ENCODE measurements at regions not wholly inside any gene's neighbourhood (a gene's known extent, or its start where the extent isn't known, plus 50 kb on each side); places are given as distances from the start of the nearest gene placed in this dataset.

DNA sequence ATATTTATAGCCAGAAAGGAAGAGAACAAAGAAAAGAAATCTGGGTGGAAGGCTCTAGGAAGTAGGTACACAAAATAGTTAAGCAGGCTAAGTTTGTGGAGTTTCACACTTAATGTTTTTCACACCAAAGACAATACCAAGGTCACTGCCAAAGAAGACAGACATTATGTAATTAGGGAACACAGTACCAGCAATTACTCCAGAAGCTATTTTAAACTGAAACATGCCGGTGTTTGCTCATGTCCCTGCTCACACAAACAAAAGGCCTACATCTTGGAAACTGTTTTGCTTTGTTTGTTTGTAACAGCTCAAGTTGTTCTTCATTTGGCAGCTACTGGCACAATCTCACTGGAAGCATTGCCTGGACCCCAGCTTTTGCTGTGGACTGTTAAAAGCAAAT is 88.5 kb upstream of the DAB1 start:
- no peak for DNase-seq (ENCODE audit: extremely low read depth in 1 of 4, low spot score in 3 of 4)
- intact Hi-C loops (cut with micrococcal nuclease) (no loop called here), in situ Hi-C loops (cut with MboI) (no loop called here)
- Histone ChIP-seq H3K4me2 (ENCODE audit: insufficient read depth, low read length) (no peak overlapping the region), H3K9me3 (replicated peaks; ENCODE audit: control insufficient read depth, insufficient read depth, low read depth, low read length) (no peaks in the 10 kb centered on the region), H3K4me1 (replicated peaks in 1 of 2; ENCODE audit: control insufficient read depth in 2 of 2, insufficient read depth in 2 of 2, low read length in 2 of 2) (no peaks in the 10 kb centered on the region), H3K36me3 (ENCODE audit: control insufficient read depth, insufficient read depth, low read length) (no peaks in the 10 kb centered on the region), H4K20me1 (replicated peaks; ENCODE audit: control insufficient read depth, insufficient read depth, low read length) (no peaks in the 10 kb centered on the region), H3K79me2 (ENCODE audit: control insufficient read depth, insufficient read depth, low read length) (no peaks in the 10 kb centered on the region), H3K27me3 (ENCODE audit: control insufficient read depth in 2 of 2, insufficient read depth in 2 of 2, low read length in 2 of 2) (no peaks in the 10 kb centered on the region), H2AFZ (ENCODE audit: low read depth, low read length) (no peak overlapping the region), H3K4me3 (no peak overlapping the region), H3K9me1 (ENCODE audit: control insufficient read depth, insufficient read depth, low read length) (no peaks in the 10 kb centered on the region), H3K9ac (ENCODE audit: insufficient read depth in 1 of 2, low read depth in 2 of 2, low read length in 2 of 2) (no peak overlapping the region), H3K27ac (ENCODE audit: extremely low read depth, low read depth, low read length) (no peak overlapping the region)
- FAIRE-seq = no peak
- POLR2A ChIA-PET = no interaction called here
- no peak for ATAC-seq
- 0% methylated on average over 1 of the region's 1 CpG for WGBS (ENCODE audit: insufficient coverage, low coverage, missing lambda C conversion rate)
- TF ChIP-seq ZNF695 (CRISPR knock-in tag; IDR thresholded peaks at IDR 0.05) (no peak), ZZZ3 (IDR thresholded peaks at IDR 0.05) (no peak)
- BruUV-seq (replicated peaks) = no TSS peak
- CTCF ChIA-PET (ENCODE audit: low intra/inter-chr PET ratio) = no interaction called here

GRCh38 chr1:57506941-57507340 is 83.1 kb upstream of the DAB1 start:
- H3K27me3 ChIP-seq (ENCODE audit: control insufficient read depth in 2 of 2, insufficient read depth in 2 of 2, low read length in 2 of 2) = no peaks in the 10 kb centered on the region
- H3K79me2 ChIP-seq (ENCODE audit: control insufficient read depth, insufficient read depth, low read length) = no peaks in the 10 kb centered on the region
- no peak for ATAC-seq
- no TSS peak for BruUV-seq (replicated peaks)
- no peak for DNase-seq (ENCODE audit: extremely low read depth in 1 of 4, low spot score in 3 of 4)
- no peak overlapping the region for H3K27ac ChIP-seq (ENCODE audit: extremely low read depth, low read depth, low read length)
- FAIRE-seq = no peak
- no peaks in the 10 kb centered on the region for H3K9me1 ChIP-seq (ENCODE audit: control insufficient read depth, insufficient read depth, low read length)
- H4K20me1 ChIP-seq (replicated peaks; ENCODE audit: control insufficient read depth, insufficient read depth, low read length) = no peaks in the 10 kb centered on the region
- no peak overlapping the region for H3K4me2 ChIP-seq (ENCODE audit: insufficient read depth, low read length)
- no peaks in the 10 kb centered on the region for H3K4me1 ChIP-seq (replicated peaks in 1 of 2; ENCODE audit: control insufficient read depth in 2 of 2, insufficient read depth in 2 of 2, low read length in 2 of 2)
- in situ Hi-C loops (cut with MboI) = no loop called here
- H3K9me3 ChIP-seq (replicated peaks; ENCODE audit: control insufficient read depth, insufficient read depth, low read depth, low read length) = no peaks in the 10 kb centered on the region
- ChIA-PET CTCF (ENCODE audit: low intra/inter-chr PET ratio) (no interaction called here), POLR2A (no interaction called here)
- no peaks in the 10 kb centered on the region for H3K36me3 ChIP-seq (ENCODE audit: control insufficient read depth, insufficient read depth, low read length)
- no peak overlapping the region for H3K4me3 ChIP-seq
- H2AFZ ChIP-seq (ENCODE audit: low read depth, low read length) = no peak overlapping the region
- no peak overlapping the region for H3K9ac ChIP-seq (ENCODE audit: insufficient read depth in 1 of 2, low read depth in 2 of 2, low read length in 2 of 2)
- intact Hi-C loops (cut with micrococcal nuclease) = no loop called here
- 0% methylated on average over 5 of the region's 5 CpGs for WGBS (ENCODE audit: insufficient coverage, low coverage, missing lambda C conversion rate)
- TF ChIP-seq ZNF232 (CRISPR knock-in tag; IDR thresholded peaks at IDR 0.05) (no peak), ZNF740 (CRISPR knock-in tag; IDR thresholded peaks at IDR 0.05) (no peak), ZNF740 (tag; IDR thresholded peaks at IDR 0.05) (no peak), HMG20B (CRISPR knock-in tag; IDR thresholded peaks at IDR 0.05) (no peak), ZKSCAN1 (IDR thresholded peaks at IDR 0.05; ENCODE audit: low read depth, low read length) (no peak), ZNF589 (CRISPR knock-in tag; IDR thresholded peaks at IDR 0.05; ENCODE audit: low read depth) (no peak), FOXA1 (IDR thresholded peaks at IDR 0.05; ENCODE audit: borderline replicate concordance) (no peak)

Data from K562 (cell line).